ENCODE measurements at regions not wholly inside any gene's neighbourhood (a gene's known extent, or its start where the extent isn't known, plus 50 kb on each side); places are given as distances from the start of the nearest gene placed in this dataset.

GRCh38 chr22:49013707-49014106, 814.0 kb downstream of the BRD1 start:
- ATAC-seq (ENCODE audit: low read depth) = no peak
- H3K4me2 ChIP-seq (ENCODE audit: low read depth, low read length) = no peak overlapping the region
- no peak overlapping the region for H3K14ac ChIP-seq (replicated peaks; ENCODE audit: low read depth, low read length)
- H2BK20ac ChIP-seq (ENCODE audit: low read depth, low read length) = no peak overlapping the region
- H3K56ac ChIP-seq (ENCODE audit: extremely low read depth, insufficient read depth, low read length) = no peak overlapping the region
- intact Hi-C loops (cut with micrococcal nuclease) (no loop called here), in situ Hi-C loops (cut with MboI; ENCODE audit: low sequenced_read_pairs) (no loop called here), dilution Hi-C loops (cut with HindIII; ENCODE audit: low sequenced_read_pairs, unreplicated experiment) (no loop called here)
- no peaks in the 10 kb centered on the region for H3K9me1 ChIP-seq (ENCODE audit: insufficient read depth, low read length)
- no peak overlapping the region for H4K91ac ChIP-seq (ENCODE audit: insufficient read depth, low read depth, low read length)
- ChIA-PET CTCF (no interaction called here), POLR2A (ENCODE audit: unreplicated experiment) (no interaction called here)
- no peak overlapping the region for H2AK5ac ChIP-seq (ENCODE audit: low read depth, low read length)
- H2BK5ac ChIP-seq (ENCODE audit: low read depth, low read length, poor library complexity, severe bottlenecking) = no peak overlapping the region
- H3K27me3 ChIP-seq (ENCODE audit: control insufficient read depth, insufficient read depth, low read length) = no peaks in the 10 kb centered on the region
- no peak overlapping the region for H4K8ac ChIP-seq (ENCODE audit: low read depth in 2 of 2, low read length in 2 of 2)
- no peak overlapping the region for H3K9ac ChIP-seq (ENCODE audit: low read depth, low read length)
- H2BK15ac ChIP-seq (ENCODE audit: low read depth, low read length) = no peak overlapping the region
- H4K20me1 ChIP-seq (ENCODE audit: insufficient read depth, low read length) = no peaks in the 10 kb centered on the region
- H3K4me1 ChIP-seq (ENCODE audit: control insufficient read depth, insufficient read depth, low read length) = no peaks in the 10 kb centered on the region
- H3K27ac ChIP-seq (ENCODE audit: insufficient read depth, low read length) = no peak overlapping the region
- no peaks in the 10 kb centered on the region for H3K79me1 ChIP-seq (ENCODE audit: low read depth in 1 of 2, low read length in 2 of 2)
- H3K18ac ChIP-seq (ENCODE audit: low read depth, low read length) = no peak overlapping the region
- no peak overlapping the region for H3K23ac ChIP-seq (ENCODE audit: low read depth, low read length)
- WGBS, 2 experiments (ENCODE audit: extremely low coverage in 2 of 2, insufficient read length in 1 of 2) = 92% methylated on average over 2 of the region's 12 CpGs; no CpG with 5 or more reads in 1 of the 2 experiments
- no peak for TF ChIP-seq NFE2L2 (IDR thresholded peaks at IDR 0.05; ENCODE audit: low read depth, low read length)
- TF ChIP-seq CHD1 (IDR thresholded peaks at IDR 0.05; ENCODE audit: low read depth, low read length) = no peak
- TF ChIP-seq MXI1 (IDR thresholded peaks at IDR 0.05; ENCODE audit: borderline replicate concordance, low read depth, low read length) = no peak
- no peak for TF ChIP-seq FOS (IDR thresholded peaks at IDR 0.05; ENCODE audit: low read depth, low read length)
- H4K5ac ChIP-seq (ENCODE audit: low read depth, low read length) = no peak overlapping the region
- H2BK120ac ChIP-seq (ENCODE audit: low read depth, low read length) = no peak overlapping the region
- H3K9me3 ChIP-seq (ENCODE audit: control insufficient read depth, insufficient read depth, low read length) = peaks cover 67% of the 10 kb centered on the region
- no peak overlapping the region for H3K4me3 ChIP-seq (ENCODE audit: insufficient read depth, low read depth, low read length)
- no peak overlapping the region for H2AFZ ChIP-seq (replicated peaks; ENCODE audit: low read length, poor library complexity)
- no TSS peak for BruUV-seq (replicated peaks)
- no peaks in the 10 kb centered on the region for H3K36me3 ChIP-seq (ENCODE audit: control insufficient read depth, insufficient read depth, low read length)
- H3K4ac ChIP-seq (ENCODE audit: low read depth, low read length) = no peak overlapping the region
- DNase-seq = no peak
- H2AK9ac ChIP-seq (replicated peaks; ENCODE audit: low read depth, low read length, poor library complexity) = no peak overlapping the region

Measured in IMR-90 (cell line).